ENCODE measurements at regions not wholly inside any gene's neighbourhood (a gene's known extent, or its start where the extent isn't known, plus 50 kb on each side); places are given as distances from the start of the nearest gene placed in this dataset.

- no peak overlapping the region for H3K4me3 ChIP-seq (ENCODE audit: low read depth, low read length)
- TF ChIP-seq, protein P1, sequence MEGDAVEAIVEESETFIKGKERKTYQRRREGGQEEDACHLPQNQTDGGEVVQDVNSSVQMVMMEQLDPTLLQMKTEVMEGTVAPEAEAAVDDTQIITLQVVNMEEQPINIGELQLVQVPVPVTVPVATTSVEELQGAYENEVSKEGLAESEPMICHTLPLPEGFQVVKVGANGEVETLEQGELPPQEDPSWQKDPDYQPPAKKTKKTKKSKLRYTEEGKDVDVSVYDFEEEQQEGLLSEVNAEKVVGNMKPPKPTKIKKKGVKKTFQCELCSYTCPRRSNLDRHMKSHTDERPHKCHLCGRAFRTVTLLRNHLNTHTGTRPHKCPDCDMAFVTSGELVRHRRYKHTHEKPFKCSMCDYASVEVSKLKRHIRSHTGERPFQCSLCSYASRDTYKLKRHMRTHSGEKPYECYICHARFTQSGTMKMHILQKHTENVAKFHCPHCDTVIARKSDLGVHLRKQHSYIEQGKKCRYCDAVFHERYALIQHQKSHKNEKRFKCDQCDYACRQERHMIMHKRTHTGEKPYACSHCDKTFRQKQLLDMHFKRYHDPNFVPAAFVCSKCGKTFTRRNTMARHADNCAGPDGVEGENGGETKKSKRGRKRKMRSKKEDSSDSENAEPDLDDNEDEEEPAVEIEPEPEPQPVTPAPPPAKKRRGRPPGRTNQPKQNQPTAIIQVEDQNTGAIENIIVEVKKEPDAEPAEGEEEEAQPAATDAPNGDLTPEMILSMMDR (IDR thresholded peaks at IDR 0.05; ENCODE audit: borderline replicate concordance, insufficient read depth, low read depth, low read length): no peak
These were observed 184.4 kb upstream of the GRIP1 start for GRCh38 chr12:66863276-66863675.

GRCh38 chr12:66877925-66878324, 199.0 kb upstream of the GRIP1 start:
- no peak overlapping the region for H3K4me3 ChIP-seq (ENCODE audit: low read depth, low read length)
- TF ChIP-seq, protein P1 (IDR thresholded peaks at IDR 0.05; ENCODE audit: borderline replicate concordance, insufficient read depth, low read depth, low read length): no peak

- TF ChIP-seq, protein P1 (IDR thresholded peaks at IDR 0.05; ENCODE audit: borderline replicate concordance, insufficient read depth, low read depth, low read length): no peak
- no peak overlapping the region for H3K4me3 ChIP-seq (ENCODE audit: low read depth, low read length)
These were observed 200.5 kb upstream of the GRIP1 start for GRCh38 chr12:66879409-66879808.

- H3K4me3 ChIP-seq (ENCODE audit: low read depth, low read length): no peak overlapping the region
- TF ChIP-seq, protein P1 (IDR thresholded peaks at IDR 0.05; ENCODE audit: borderline replicate concordance, insufficient read depth, low read depth, low read length): no peak
These were observed 202.5 kb upstream of the GRIP1 start for GRCh38 chr12:66881386-66881785.

- TF ChIP-seq, protein P1 (IDR thresholded peaks at IDR 0.05; ENCODE audit: borderline replicate concordance, insufficient read depth, low read depth, low read length): no peak
- H3K4me3 ChIP-seq (ENCODE audit: low read depth, low read length): no peak overlapping the region
These were observed 205.2 kb upstream of the GRIP1 start for GRCh38 chr12:66884091-66884490.

DNA sequence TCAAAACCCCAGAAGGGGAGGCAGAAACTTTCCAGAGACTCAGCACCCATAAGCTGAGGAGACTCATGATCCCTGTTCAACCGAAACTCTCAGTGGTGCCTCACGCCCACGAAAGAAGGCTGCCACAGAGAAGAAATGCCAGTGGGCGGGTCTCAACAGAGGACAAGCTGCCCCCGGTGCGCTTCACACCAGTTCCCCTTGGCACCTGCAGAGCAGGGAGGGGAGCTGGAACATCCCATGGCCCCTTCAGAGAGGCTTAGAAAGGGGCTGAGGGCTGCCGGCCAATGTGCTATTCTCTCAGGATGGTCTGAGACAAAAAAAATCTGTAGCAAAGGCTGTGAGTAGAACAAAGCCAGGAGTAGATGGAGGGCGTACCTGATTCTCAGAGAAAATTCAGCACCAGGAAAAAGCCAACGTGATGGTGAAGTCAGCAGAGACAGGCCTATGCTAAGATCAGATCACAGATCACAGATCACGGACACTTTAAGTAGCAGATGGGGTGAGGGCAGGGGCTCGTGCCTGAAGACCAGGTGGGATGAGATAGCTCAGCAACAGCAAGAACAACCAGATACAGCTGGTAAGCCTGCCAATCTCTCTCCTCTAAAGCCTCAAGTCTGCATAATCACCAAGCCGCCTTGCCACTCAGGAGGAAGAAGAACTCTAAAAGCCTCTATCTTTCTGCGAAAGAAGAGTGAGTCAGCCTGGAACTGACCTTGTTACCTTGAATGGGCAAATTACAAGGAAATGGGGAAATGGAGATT, 206.4 kb upstream of the GRIP1 start:
- TF ChIP-seq, protein P1 (IDR thresholded peaks at IDR 0.05; ENCODE audit: borderline replicate concordance, insufficient read depth, low read depth, low read length): no peak
- H3K4me3 ChIP-seq (ENCODE audit: low read depth, low read length): no peak overlapping the region

DNA sequence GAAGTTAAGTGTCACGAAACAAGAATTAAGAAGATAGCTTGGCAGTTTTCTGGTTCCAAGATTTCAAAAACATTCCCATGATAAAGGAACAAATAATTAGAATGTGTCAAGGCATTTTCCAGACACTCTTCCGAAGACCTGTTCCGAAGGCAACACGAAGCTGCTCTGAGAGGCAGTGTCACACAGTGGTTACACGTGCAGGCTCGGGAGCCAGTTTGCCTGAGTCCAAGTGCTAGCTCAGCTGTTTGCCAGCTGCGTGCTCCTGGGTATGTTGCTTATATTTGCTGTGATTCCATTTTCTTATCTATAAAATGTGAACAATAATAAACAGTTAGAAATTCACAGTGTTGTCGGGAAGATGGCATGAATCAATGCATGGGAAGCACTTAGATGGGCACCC, 217.9 kb upstream of the GRIP1 start:
- TF ChIP-seq, protein P1 (IDR thresholded peaks at IDR 0.05; ENCODE audit: borderline replicate concordance, insufficient read depth, low read depth, low read length): no peak
- H3K4me3 ChIP-seq (ENCODE audit: low read depth, low read length): no peak overlapping the region

Data from GM12875 (cell line).